SK-N-SH (cell line): ENCODE measurements at regions not wholly inside any gene's neighbourhood (a gene's known extent, or its start where the extent isn't known, plus 50 kb on each side); places are given as distances from the start of the nearest gene placed in this dataset.

Experiments used
- CTCF ChIP-seq: fragments of 200-600 bp; sonication (generic); IDR thresholded peaks from 2 replicates; pipeline ENCODE4 v1.6.1; 2017; ENCODE audit warnings: antibody characterized with exemption, mild to moderate bottlenecking, moderate library complexity
- GABPA ChIP-seq: IDR thresholded peaks from 2 replicates; pipeline ENCODE4 v1.4.0; 2012; ENCODE audit warnings: low read depth, mild to moderate bottlenecking
- RCOR1 ChIP-seq: fragments of 150-350 bp; IDR thresholded peaks from 2 replicates; pipeline ENCODE4 v1.6.1; 2017; ENCODE audit warnings: antibody characterized with exemption, low read length
- ZBTB33 ChIP-seq: IDR thresholded peaks from 2 replicates; pipeline ENCODE4 v1.4.0; 2012; ENCODE audit warnings: low read depth, borderline replicate concordance

GRCh38 chr18:8974696-8975095, 127.8 kb upstream of the NDUFV2 start:
- TF ChIP-seq ZBTB33 (no peak), CTCF (no peak), RCOR1 (no peak), GABPA (no peak)
